ENCODE measurements at regions not wholly inside any gene's neighbourhood (a gene's known extent, or its start where the extent isn't known, plus 50 kb on each side); places are given as distances from the start of the nearest gene placed in this dataset.

GRCh38 chr11:98053851-98054250, 966.9 kb upstream of the CNTN5 start:
- TF ChIP-seq, protein P1, sequence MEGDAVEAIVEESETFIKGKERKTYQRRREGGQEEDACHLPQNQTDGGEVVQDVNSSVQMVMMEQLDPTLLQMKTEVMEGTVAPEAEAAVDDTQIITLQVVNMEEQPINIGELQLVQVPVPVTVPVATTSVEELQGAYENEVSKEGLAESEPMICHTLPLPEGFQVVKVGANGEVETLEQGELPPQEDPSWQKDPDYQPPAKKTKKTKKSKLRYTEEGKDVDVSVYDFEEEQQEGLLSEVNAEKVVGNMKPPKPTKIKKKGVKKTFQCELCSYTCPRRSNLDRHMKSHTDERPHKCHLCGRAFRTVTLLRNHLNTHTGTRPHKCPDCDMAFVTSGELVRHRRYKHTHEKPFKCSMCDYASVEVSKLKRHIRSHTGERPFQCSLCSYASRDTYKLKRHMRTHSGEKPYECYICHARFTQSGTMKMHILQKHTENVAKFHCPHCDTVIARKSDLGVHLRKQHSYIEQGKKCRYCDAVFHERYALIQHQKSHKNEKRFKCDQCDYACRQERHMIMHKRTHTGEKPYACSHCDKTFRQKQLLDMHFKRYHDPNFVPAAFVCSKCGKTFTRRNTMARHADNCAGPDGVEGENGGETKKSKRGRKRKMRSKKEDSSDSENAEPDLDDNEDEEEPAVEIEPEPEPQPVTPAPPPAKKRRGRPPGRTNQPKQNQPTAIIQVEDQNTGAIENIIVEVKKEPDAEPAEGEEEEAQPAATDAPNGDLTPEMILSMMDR (IDR thresholded peaks at IDR 0.05; ENCODE audit: low read length) = no peak
- TF ChIP-seq EZH2 (IDR thresholded peaks at IDR 0.05; ENCODE audit: borderline replicate concordance, low read length) = no peak
